HG03520 (cell line): ENCODE measurements at regions not wholly inside any gene's neighbourhood (a gene's known extent, or its start where the extent isn't known, plus 50 kb on each side); places are given as distances from the start of the nearest gene placed in this dataset.
"Not testable (repeated sequence)": the region's sequence is repeated elsewhere in the genome, so short reads cannot be mapped to it uniquely, and the experiment has no call there.

Experiments
- ATAC-seq: cut with Tn5 transposase; IDR thresholded peaks from one replicate; pipeline ENCODE4 v1.9.1; 2021; ENCODE audit warnings: mild to moderate bottlenecking, moderate library complexity; ENCODE audit not compliant: unreplicated experiment

DNA sequence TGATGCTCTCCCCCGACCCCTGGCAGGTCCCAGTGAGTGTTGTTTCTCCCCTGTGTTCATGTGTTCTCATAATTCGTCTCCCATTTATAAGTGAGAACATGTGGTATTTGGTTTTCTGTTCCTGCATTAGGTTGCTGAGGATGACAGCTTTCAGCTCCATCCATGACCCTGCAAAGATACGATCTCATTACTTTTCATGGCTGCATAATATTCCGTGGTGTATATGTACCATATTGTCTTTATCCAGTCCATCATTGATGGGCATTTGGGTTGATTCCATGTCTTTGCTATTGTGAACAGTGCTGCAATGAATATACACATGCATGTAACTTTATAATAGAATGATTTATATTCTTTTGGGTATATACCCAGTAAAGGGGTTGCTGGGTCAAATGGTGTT lies 321.5 kb downstream of the EMP1 start:
- ATAC-seq, result not testable (repeated sequence)

GRCh38 chr12:13509740-13510139 lies 313.2 kb downstream of the EMP1 start:
- ATAC-seq, result no peak

DNA sequence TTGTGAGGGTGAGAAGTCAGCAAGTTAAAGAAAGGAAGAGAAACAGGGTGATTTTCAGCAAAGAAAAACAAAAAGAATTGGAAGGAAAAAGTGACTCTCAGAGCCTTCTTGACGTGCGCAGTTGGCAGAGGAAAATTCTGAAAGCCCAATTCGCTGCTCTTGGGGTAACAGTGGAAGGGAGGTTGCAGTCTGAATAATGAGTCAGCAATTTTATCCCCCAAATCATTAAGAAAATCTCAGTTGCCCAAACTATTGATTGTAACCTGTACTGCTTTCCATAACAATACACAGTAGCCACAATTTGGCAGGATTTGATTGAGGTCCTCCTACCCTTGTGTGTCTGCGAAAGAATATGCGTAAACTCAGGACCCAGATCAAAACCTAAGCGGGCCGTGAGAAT lies 309.1 kb downstream of the EMP1 start:
- ATAC-seq, result no peak

DNA sequence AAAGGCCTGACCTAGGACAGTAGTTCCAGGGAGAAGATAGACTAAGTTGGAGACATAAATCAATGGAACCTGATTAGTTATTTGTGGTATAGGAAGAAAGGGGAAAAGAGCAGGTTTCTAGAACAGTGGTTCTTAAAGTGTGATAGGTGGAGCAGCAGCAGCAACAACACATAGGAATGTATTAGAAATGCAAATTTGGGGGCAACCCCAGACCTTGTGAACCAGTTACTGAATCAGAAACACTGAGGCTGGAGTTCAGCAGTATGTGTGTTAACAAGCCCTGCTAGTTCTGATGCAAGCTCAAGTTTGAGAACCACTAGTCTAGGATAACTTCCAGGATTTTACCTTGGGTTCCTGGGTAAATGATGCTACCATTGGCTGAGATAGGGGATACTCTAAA lies 308.7 kb downstream of the EMP1 start:
- no peak for ATAC-seq

GRCh38 chr12:13504736-13505135 lies 308.2 kb downstream of the EMP1 start:
- ATAC-seq, result no peak

DNA sequence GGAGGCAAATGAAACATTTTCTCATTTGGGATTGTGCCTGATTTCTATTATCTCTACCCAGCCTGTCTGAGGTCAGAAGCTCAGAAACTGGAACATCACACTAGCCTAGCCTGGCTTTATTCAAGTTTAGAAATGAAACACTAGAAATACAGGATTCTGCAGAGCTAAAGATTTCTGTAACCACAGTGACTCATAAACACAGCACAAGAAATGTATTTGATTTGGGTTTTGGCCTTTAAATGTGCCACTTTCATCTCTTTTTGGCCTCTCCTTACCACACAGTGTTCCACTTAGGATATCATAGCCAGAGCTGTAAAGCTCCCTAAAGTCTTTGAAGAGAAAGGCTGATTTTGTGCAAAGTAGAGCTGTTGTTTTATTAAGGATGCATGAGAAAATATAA lies 307.5 kb downstream of the EMP1 start:
- no peak for ATAC-seq

GRCh38 chr12:13503094-13503835 lies 306.7 kb downstream of the EMP1 start:
- ATAC-seq, result no peak

DNA sequence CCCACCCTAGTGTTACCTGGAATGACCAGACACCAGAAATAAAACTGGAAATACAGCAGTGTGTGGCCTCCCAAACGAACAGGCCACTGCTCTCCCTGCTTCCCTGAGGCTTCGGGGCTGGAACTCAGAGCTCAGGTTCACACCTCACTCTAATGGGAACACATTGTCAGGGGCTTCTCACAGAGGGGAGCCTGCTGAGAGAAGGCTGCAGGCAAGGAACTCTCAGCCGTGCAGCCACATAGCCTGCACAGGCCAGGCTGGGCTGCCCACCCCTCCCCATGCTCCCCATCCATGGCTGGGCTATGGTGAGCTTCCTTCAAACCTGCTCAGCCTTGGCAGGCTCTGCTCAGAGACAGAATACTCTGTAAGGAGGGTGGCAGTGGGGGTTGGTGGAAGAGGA lies 302.5 kb downstream of the EMP1 start:
- no peak for ATAC-seq

- no peak for ATAC-seq
Measured at GRCh38 chr12:13496111-13496510, 299.6 kb downstream of the EMP1 start.

DNA sequence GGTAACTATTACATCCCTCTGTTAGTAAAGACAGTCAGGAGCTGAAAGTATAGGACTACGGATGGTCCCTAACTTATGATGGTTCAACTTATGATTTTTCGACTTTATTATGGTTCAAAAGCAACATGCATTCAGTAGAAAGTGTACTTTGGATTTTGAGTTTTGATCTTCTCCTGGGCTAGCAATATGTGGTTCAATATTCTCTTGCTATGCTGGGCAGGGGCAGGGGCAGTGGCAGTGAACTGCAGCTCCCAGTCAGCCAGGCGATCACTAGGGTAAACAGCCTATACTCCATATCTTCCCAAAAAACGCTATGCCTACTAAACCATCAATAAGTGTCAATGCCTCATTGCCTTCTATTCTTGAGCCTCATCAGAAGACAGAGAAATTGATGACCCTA lies 292.7 kb downstream of the EMP1 start:
- no peak for ATAC-seq

GRCh38 chr12:13487326-13487725 lies 290.8 kb downstream of the EMP1 start:
- no peak for ATAC-seq

- ATAC-seq, result no peak
Measured at GRCh38 chr12:13486794-13487193, 290.3 kb downstream of the EMP1 start.

- no peak for ATAC-seq
Measured at GRCh38 chr12:13478650-13479181, 282.2 kb downstream of the EMP1 start.

DNA sequence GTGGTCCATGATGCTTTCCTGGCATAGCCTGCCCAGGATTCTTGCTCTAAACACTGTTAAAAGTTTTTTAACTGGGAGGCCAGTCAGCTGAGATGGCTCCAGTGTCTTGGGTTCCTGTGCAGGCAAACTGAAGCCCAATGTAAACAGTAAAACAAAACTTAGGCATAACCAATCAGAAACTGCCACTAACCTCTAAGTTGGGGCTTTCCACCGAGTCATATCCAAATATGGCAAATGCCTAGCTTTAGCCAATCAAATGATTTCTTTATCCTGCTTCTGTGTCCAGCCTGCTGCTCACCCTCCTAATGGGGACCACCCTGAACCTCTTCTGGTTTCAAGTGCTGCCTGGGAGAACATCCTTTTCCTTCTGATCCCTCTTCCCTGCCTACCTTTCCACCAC lies 277.9 kb downstream of the EMP1 start:
- no peak for ATAC-seq

GRCh38 chr12:13472690-13473089 lies 276.2 kb downstream of the EMP1 start:
- peak; percentile 99 for ATAC-seq

DNA sequence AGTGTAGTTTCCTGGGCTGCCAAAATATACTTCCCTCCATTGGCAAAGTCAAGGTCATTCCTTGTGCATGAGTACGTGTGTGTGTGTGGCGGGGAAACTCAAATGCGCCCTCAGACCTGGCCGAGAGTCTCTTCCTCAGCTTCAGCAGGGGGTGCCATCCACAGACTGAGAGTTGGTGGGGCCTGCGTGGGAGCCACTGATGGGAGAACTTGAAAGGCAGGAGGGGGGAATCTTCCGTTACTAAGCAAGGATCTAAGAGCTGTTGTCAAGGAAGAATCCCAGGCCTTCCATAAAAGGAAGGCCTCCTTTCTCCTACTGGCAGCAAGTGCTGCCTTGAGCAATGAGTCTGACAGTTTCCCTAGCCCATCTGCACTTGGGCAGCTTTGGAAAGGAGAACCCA lies 274.9 kb downstream of the EMP1 start:
- no peak for ATAC-seq

- ATAC-seq, result no peak
Measured at GRCh38 chr12:13465635-13466034, 269.1 kb downstream of the EMP1 start.

DNA sequence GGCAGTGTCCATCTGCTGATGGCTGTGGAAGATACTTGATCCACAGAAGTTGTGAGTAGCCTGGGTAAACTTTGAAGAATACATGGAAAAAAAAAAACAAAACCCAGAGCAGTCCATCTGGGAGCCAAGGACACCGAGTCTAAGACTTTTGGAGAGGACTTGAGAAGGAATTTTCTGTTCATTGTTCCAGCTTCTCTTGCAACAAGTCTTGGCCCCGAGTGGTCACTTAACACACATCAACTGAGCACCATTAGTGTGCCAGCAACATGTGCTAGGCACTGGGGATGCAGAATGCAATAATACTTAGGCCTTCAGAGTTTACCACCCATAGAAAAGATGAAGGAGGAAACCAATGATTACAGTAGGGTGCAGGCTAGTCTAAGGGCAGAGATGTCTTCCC lies 266.7 kb downstream of the EMP1 start:
- ATAC-seq, result no peak

GRCh38 chr12:13462450-13462849 lies 265.9 kb downstream of the EMP1 start:
- no peak for ATAC-seq

DNA sequence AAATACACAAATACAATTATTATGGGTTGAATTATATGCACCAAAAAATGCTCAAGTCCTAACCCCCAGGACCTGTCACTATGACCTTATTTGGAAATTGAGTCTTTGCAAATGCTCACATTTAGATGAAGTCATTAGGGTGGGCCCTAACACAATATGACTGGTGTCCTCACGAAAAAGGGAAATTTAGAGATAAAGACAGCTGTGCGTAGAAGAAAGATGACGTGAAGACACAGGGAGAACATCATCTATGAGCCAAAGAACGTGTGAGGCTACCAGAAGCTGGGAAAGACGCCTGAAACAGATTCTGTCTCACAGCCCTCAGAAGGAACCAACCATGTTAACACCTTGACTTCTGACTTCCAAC lies 259.2 kb downstream of the EMP1 start:
- no peak for ATAC-seq

DNA sequence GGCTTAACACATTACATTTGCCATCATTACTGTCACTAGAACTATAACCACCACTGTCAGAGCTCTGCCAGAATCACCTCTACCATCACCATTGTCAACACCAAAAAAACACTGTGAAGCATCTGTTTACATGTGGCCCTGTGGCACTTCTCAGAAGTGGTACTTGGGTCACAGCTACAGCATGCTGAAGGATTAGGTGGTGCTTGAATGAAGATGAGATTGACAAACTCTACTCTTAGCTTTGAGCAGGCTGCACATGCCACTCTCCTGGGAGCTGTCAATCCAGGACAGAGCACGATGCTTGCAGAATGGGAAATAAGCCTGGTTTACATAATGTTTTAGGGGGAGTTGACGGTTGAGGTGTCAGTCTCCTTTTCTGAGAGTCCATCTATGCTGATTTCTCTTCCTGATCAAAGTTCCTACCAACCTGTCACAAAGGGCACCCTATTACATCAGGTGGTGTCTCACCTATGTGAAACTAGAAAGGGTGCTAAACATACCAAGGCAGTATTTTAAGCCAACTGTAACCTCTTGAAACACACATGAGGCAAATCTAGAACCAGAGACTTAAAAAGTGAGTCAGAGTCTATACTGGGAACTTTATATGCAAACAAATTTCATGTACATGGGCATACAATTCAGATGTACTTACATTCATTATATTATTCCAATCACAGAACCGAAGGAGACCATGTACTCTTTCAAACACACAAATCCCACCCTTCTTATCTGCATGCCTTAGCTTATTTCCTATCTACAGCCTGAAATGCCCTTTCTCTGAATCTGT lies 258.7 kb downstream of the EMP1 start:
- no peak for ATAC-seq

DNA sequence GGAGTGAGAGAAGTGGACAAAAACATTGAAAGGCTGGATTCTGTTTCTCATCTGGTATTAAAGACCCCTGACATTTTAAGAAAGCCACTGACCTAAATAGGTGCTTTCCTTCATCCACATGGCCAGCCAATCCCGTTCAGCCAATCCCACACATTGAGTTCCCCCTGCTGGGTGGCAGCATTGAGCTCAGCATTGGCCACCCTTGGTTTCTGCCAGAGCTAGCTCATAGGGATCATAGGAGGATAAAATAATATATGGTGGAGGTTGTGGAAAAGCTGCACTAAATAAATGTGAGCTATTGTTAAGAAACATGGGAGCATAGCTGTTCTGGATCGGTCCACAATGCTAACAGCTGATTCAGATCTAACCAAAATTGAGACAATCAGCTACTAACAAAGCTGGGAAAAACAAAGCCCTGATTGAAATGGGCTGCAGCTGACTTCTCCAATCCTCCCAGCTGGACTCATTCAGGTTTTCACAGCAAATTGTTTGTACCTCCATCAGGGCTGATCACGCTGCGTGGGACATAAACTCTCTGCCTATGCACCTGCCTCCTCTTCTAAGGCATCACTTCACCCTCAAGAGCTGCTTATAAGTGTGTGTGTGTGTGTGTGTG lies 256.5 kb downstream of the EMP1 start:
- no peak for ATAC-seq
